Skeletal muscle tissue (tissue), 3 donors: ENCODE measurements at regions not wholly inside any gene's neighbourhood (a gene's known extent, or its start where the extent isn't known, plus 50 kb on each side); places are given as distances from the start of the nearest gene placed in this dataset.

Experiments
- H3K27ac ChIP-seq: one replicate; pipeline ENCODE4 v1.7.0; 2013; ENCODE audit warnings: mild to moderate bottlenecking, low read depth, low read length, inconsistent platforms
- H3K27me3 ChIP-seq, 3 donors: one replicate each; pipeline ENCODE4 v1.7.0; 2013; ENCODE audit warnings: low read length in 3 of 3; ENCODE audit not compliant: control insufficient read depth in 3 of 3, insufficient read depth in 3 of 3
- H3K36me3 ChIP-seq, 3 donors: one replicate each; pipeline ENCODE4 v1.7.0; 2013; ENCODE audit warnings: low read length in 3 of 3; ENCODE audit not compliant: control insufficient read depth in 3 of 3, insufficient read depth in 3 of 3
- H3K4me1 ChIP-seq, 3 donors: one replicate each; pipeline ENCODE4 v1.7.0; 2013; ENCODE audit warnings: low read length in 3 of 3, mild to moderate bottlenecking in 3 of 3; ENCODE audit not compliant: control insufficient read depth in 3 of 3, insufficient read depth in 3 of 3
- H3K4me3 ChIP-seq, 3 donors: one replicate each; pipeline ENCODE4 v1.7.0; 2013; ENCODE audit warnings: low read length in 3 of 3
- H3K9ac ChIP-seq, 3 donors: one replicate each; pipeline ENCODE4 v1.7.0; 2013; ENCODE audit warnings: low read length in 3 of 3, mild to moderate bottlenecking in 3 of 3, moderate library complexity in 2 of 3, low read depth in 1 of 3
- H3K9me3 ChIP-seq, 3 donors: one replicate each; pipeline ENCODE4 v1.7.0; 2013; ENCODE audit warnings: low read length in 3 of 3; ENCODE audit not compliant: control insufficient read depth in 3 of 3
- donor health status: Osteomylitis.

DNA sequence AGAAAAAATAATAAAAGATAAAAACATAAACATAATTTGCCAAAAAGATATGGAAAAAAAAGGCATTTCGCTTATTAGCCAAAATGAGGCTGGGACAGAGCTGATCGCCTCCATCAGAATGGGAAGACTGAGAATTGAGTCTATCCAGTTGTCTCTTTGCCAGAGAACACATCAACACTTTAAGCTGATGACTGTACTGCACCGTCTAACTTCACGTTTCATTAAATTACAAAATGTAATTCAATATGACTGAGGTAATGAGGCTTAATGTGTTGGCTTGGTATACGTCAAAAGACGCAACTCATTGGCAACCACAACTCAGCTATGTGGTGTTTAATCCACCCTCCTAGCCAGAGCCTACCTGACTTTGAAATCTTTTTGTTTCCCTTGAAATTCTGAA lies 462.7 kb upstream of the CD180 start:
- Histone ChIP-seq H3K9ac (no peak overlapping the region), H3K4me1 (no peaks in the 10 kb centered on the region), H3K4me3 (no peak overlapping the region), H3K27ac (no peak overlapping the region), H3K27me3 (no peaks in the 10 kb centered on the region), H3K9me3 (no peaks in the 10 kb centered on the region), H3K36me3 (no peaks in the 10 kb centered on the region)

DNA sequence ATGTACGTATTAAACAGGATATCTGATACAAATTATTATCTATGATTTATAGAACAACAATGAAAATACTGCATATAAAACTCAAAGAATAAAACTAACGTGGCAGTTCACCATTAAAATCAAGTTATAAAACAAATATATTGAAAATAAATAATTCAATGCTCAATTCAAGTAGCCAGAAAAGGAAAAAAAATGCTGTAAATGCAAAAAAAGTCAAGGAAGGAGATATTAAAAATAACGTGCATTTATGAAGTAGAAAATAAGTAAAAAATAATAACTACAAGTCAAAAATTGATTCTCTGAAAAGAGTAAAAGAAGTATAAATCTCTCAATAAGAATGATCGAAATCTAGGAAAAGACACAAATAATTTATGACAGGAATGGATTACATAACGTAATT lies 460.5 kb upstream of the CD180 start:
- no peak overlapping the region for H3K9ac ChIP-seq

DNA sequence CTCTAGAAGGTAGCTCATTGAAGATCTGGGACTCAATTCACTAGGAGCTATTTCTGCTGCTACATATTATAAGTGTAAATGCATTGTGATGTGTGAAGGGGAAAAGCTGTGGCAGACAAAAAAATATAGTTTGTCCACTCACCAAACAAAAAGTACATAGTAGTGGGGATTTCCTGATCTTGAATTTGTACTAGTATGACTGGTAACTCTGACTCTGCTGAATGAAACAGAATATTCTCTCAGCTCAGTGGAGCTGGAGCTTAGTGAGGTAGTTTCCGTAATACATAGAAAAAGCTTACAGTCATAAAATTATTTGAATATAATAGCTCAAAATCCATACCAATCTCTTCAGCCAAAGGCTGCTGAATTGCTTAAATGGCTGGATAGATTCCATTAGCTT lies 455.6 kb upstream of the CD180 start:
- Histone ChIP-seq H3K9me3 (no peaks in the 10 kb centered on the region), H3K4me3 (no peak overlapping the region), H3K27ac (no peak overlapping the region), H3K9ac (no peak overlapping the region), H3K4me1 (peaks cover 0 to 9% (median 5%) of the 10 kb centered on the region in 3 donors), H3K27me3 (no peaks in the 10 kb centered on the region), H3K36me3 (no peaks in the 10 kb centered on the region)

More for the DNA sequence above, 460.5 kb upstream of the CD180 start:
- no peak overlapping the region for H3K4me3 ChIP-seq
- H3K4me1 ChIP-seq, result no peaks in the 10 kb centered on the region
- no peaks in the 10 kb centered on the region for H3K9me3 ChIP-seq
- no peak overlapping the region for H3K27ac ChIP-seq
- no peaks in the 10 kb centered on the region for H3K27me3 ChIP-seq
- H3K36me3 ChIP-seq, result no peaks in the 10 kb centered on the region

DNA sequence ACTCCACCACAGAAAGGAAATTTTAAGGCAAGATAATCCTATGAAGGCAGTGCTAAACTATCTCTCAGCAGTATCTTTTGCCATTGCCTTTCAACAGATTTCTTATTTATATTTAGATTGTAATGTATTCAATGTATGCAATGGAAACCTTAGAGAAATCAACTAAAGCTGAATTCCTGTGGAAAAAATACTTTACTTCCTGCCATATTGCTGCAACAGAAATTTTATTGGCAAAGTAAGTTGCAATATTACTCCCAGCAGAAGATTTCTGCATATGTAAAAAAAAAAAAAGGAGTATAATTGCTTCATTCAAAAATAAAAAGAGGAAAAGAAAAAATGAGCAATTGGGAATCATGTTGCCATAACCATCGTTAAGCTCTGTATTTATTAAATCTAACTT lies 454.6 kb upstream of the CD180 start:
- H3K4me3 ChIP-seq, result no peak overlapping the region
- no peak overlapping the region for H3K9ac ChIP-seq
- H3K36me3 ChIP-seq, result no peaks in the 10 kb centered on the region
- H3K4me1 ChIP-seq, result peaks cover 3 to 9% (median 5%) of the 10 kb centered on the region in 3 donors
- H3K9me3 ChIP-seq, result no peaks in the 10 kb centered on the region
- no peak overlapping the region for H3K27ac ChIP-seq
- no peaks in the 10 kb centered on the region for H3K27me3 ChIP-seq

DNA sequence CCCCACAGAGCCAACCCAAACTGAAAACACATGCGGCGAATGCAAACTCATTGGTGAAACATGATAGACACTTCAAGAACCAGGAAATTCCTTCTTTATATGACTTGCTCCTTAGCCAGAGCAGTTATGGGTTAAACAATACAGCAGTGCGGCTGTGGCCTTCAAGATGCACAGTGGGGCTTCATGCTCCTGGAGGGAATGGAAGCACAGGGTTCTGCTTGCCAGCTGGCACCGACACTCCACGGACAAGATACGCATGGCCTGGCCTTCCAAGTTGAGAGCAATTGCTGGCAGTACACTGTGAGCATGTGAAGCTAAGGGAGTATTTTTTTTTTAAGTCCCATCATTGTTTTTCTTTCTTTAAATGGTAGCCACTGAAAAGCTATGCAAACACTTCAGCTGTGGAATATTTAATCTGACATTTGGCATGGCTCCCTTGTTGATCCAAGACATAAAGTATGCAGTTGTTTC lies 451.6 kb upstream of the CD180 start:
- Histone ChIP-seq H3K9ac (no peak overlapping the region), H3K36me3 (no peaks in the 10 kb centered on the region), H3K9me3 (peaks cover 0 to 3% (median 0%) of the 10 kb centered on the region in 3 donors), H3K27ac (no peak overlapping the region), H3K4me1 (peaks cover 3 to 9% (median 5%) of the 10 kb centered on the region in 3 donors), H3K4me3 (peak overlapping the region in 1 of 3 donors; percentile 32), H3K27me3 (no peaks in the 10 kb centered on the region)

DNA sequence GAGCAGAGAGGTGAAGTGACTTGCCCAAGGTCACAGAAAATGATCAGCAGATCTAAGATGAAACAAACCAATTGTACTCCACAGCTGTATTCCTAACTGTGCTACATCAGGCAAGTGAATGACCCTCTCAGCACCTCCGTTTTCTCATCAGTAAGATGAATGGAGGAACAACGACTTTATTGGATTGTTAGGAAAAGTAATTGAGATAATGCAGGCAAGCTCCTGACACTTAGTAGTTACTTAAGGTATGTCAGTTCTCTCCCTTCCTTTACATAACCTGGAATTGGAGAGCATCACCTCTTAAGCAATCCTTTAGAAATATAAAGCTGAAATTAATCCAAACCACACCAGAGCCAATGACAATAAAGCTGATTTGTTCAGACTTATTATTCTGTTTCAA lies 451.2 kb upstream of the CD180 start:
- no peak overlapping the region for H3K4me3 ChIP-seq
- no peak overlapping the region for H3K9ac ChIP-seq
- H3K27ac ChIP-seq, result no peak overlapping the region
- no peaks in the 10 kb centered on the region for H3K27me3 ChIP-seq
- no peaks in the 10 kb centered on the region for H3K36me3 ChIP-seq
- peaks cover 0 to 3% (median 0%) of the 10 kb centered on the region in 3 donors for H3K9me3 ChIP-seq
- peaks cover 3 to 9% (median 5%) of the 10 kb centered on the region in 3 donors for H3K4me1 ChIP-seq

DNA sequence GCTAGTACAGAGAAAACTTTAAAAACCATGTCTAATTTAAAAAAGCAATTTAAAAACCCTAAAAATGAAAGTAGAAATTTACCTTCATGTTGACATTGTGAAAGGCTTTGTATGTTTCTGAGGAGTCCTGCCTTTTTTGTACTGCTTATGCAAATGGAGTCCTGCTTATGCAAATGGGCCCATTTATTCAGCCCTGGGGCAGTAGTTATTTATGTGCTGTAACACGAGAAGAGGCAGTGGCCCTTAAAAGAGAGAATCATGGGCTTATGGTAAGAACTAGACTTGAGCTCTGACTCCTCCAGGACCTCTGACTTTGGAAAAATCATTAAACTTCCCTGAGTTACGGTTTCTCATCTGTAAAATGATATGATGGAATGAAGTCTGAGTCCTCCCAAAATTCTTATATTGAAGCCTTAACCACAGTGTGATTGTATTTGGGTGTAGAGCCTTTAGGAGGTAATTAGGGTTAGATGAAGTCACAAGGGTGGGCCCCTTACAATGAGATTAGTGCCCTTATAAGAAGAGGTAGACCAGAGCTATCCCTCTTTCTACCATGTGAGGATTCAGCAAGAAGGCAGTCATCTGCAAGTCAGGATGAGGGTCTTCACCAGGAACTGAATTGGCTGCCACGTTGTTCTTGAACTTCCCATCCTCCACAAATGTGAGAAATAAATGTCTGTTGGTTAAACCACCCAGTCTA lies 447.8 kb upstream of the CD180 start:
- H3K36me3 ChIP-seq, result no peaks in the 10 kb centered on the region
- peaks cover 0 to 3% (median 0%) of the 10 kb centered on the region in 3 donors for H3K9me3 ChIP-seq

DNA sequence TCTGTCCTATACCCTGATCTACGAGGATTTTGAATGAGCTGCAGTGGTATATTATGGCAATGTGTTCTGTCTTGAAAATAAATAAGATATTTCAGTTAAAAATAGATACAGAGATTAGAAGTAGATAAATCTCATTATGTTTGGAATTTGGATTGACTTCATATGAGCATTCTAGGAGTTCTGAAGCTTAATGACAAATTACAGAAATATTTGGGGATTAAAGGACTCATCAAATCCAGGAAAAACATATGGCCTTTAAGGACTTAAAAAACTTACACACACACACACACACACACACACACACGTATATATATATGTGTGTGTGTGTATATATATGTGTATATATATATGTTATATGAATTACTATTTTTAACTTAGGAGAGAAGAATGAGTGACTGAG lies 446.9 kb upstream of the CD180 start:
- Histone ChIP-seq H3K27me3 (no peaks in the 10 kb centered on the region), H3K4me1 (peaks cover 6 to 12% (median 7%) of the 10 kb centered on the region in 3 donors), H3K36me3 (no peaks in the 10 kb centered on the region), H3K27ac (no peak overlapping the region), H3K4me3 (no peak overlapping the region), H3K9ac (no peak overlapping the region), H3K9me3 (peaks cover 0 to 3% (median 0%) of the 10 kb centered on the region in 3 donors)

More for the DNA sequence above, 447.8 kb upstream of the CD180 start:
- Histone ChIP-seq H3K27me3 (no peaks in the 10 kb centered on the region), H3K4me1 (peaks cover 6 to 12% (median 9%) of the 10 kb centered on the region in 3 donors), H3K9ac (no peak overlapping the region), H3K27ac (no peak overlapping the region), H3K4me3 (no peak overlapping the region)

DNA sequence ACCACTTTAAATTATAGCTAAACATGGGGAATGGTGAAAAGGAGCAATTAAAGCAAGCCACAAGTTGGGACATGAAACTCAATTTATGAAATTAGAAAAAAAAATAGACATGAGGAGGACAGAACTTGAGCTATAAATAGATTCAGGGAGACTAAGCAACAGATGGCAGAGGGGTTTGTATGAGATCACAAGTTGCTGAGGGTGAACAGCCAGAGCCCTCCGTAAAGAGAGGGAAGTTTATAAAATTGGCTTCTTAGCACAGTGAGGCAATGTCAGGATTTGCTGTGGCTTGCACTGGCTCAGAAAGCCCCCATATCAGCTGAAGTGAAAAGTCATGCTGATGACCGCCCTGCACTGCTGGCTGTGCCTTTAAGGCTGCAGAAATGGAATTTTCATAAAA lies 443.4 kb upstream of the CD180 start:
- H3K36me3 ChIP-seq, result no peaks in the 10 kb centered on the region
- H3K27ac ChIP-seq, result no peak overlapping the region
- peaks cover 0 to 3% (median 0%) of the 10 kb centered on the region in 3 donors for H3K9me3 ChIP-seq
- peaks cover 9 to 15% (median 12%) of the 10 kb centered on the region in 3 donors for H3K4me1 ChIP-seq
- peak overlapping the region in 1 of 3 donors; percentile 23 for H3K9ac ChIP-seq
- no peak overlapping the region for H3K4me3 ChIP-seq
- H3K27me3 ChIP-seq, result no peaks in the 10 kb centered on the region

DNA sequence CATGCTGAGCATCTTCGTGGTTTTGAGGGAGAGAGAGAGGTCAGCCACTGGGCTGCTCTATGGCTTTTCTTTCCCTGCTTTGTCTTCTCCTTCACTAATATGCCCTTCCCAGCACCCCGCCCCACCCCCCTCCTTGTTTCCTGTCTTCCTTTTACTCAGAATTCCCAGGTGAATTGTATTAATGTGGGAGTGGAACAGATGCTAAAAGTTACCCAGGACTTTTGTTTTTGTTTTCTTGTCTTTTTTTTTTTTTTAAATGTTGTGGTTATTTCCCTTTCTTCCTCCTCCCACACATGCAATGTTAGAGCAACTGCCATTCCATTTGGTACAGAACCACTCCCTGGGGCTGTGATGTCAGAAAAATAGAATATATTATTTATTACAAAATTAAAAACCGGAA lies 442.7 kb upstream of the CD180 start:
- Histone ChIP-seq H3K4me3 (no peak overlapping the region), H3K4me1 (peaks cover 9 to 15% (median 12%) of the 10 kb centered on the region in 3 donors), H3K27ac (peak overlapping the region; percentile 22), H3K27me3 (no peaks in the 10 kb centered on the region), H3K36me3 (no peaks in the 10 kb centered on the region), H3K9ac (no peak overlapping the region), H3K9me3 (peaks cover 0 to 2% (median 0%) of the 10 kb centered on the region in 3 donors)
